ENCODE measurements at regions not wholly inside any gene's neighbourhood (a gene's known extent, or its start where the extent isn't known, plus 50 kb on each side); places are given as distances from the start of the nearest gene placed in this dataset.

- no peak overlapping the region for H2BK20ac ChIP-seq (ENCODE audit: low read depth, low read length)
- H3K18ac ChIP-seq (ENCODE audit: low read depth, low read length), result no peak overlapping the region
- no peak overlapping the region for H4K5ac ChIP-seq (ENCODE audit: low read depth, low read length)
- DNase-seq (no peak), ATAC-seq (ENCODE audit: low read depth) (no peak)
- no peak overlapping the region for H4K8ac ChIP-seq (ENCODE audit: low read depth in 2 of 2, low read length in 2 of 2)
- in situ Hi-C loops (cut with MboI; ENCODE audit: low sequenced_read_pairs), result no loop called here
- no peaks in the 10 kb centered on the region for H3K4me1 ChIP-seq (ENCODE audit: control insufficient read depth, insufficient read depth, low read length)
- H3K9ac ChIP-seq (ENCODE audit: low read depth, low read length), result no peak overlapping the region
- H2BK5ac ChIP-seq (ENCODE audit: low read depth, low read length, poor library complexity, severe bottlenecking), result no peak overlapping the region
- no CpG with 5 or more reads among the region's 7 CpGs for WGBS, 2 experiments (ENCODE audit: extremely low coverage in 2 of 2, insufficient read length in 1 of 2)
- no peak overlapping the region for H2AFZ ChIP-seq (replicated peaks; ENCODE audit: low read length, poor library complexity)
- ChIA-PET POLR2A (ENCODE audit: unreplicated experiment) (no interaction called here), CTCF (no interaction called here)
- peaks cover 5% of the 10 kb centered on the region for H3K27me3 ChIP-seq (ENCODE audit: control insufficient read depth, insufficient read depth, low read length)
- no peaks in the 10 kb centered on the region for H3K79me1 ChIP-seq (ENCODE audit: low read depth in 1 of 2, low read length in 2 of 2)
- peaks cover 3% of the 10 kb centered on the region for H3K9me3 ChIP-seq (ENCODE audit: control insufficient read depth, insufficient read depth, low read length)
- no TSS peak for BruUV-seq (replicated peaks)
- intact Hi-C loops (cut with micrococcal nuclease), result loop anchor here (10.0 kb wide), 1 partner anchor 86 kb away; no protein-coding TSS in a partner anchor
- no peak overlapping the region for H3K14ac ChIP-seq (replicated peaks; ENCODE audit: low read depth, low read length)
- H3K4me2 ChIP-seq (ENCODE audit: low read depth, low read length), result no peak overlapping the region
- no peaks in the 10 kb centered on the region for H3K36me3 ChIP-seq (ENCODE audit: control insufficient read depth, insufficient read depth, low read length)
- H2BK15ac ChIP-seq (ENCODE audit: low read depth, low read length), result no peak overlapping the region
- no peak overlapping the region for H3K23ac ChIP-seq (ENCODE audit: low read depth, low read length)
- TF ChIP-seq NFE2L2 (IDR thresholded peaks at IDR 0.05; ENCODE audit: low read depth, low read length) (no peak), RAD21 (IDR thresholded peaks at IDR 0.05; ENCODE audit: low read length) (no peak), POLR2A (IDR thresholded peaks at IDR 0.05; ENCODE audit: low read depth, low read length) (no peak), MAFK (IDR thresholded peaks at IDR 0.05; ENCODE audit: low read depth, low read length) (no peak), RFX5 (IDR thresholded peaks at IDR 0.05; ENCODE audit: low read depth, low read length) (no peak), BHLHE40 (IDR thresholded peaks at IDR 0.05; ENCODE audit: low read depth, low read length) (no peak), FOS (IDR thresholded peaks at IDR 0.05; ENCODE audit: low read depth, low read length) (no peak), USF2 (IDR thresholded peaks at IDR 0.05; ENCODE audit: low read depth, low read length) (no peak), RCOR1 (IDR thresholded peaks at IDR 0.05; ENCODE audit: insufficient replicate concordance, low read length) (no peak)
- TF ChIP-seq, protein P1, sequence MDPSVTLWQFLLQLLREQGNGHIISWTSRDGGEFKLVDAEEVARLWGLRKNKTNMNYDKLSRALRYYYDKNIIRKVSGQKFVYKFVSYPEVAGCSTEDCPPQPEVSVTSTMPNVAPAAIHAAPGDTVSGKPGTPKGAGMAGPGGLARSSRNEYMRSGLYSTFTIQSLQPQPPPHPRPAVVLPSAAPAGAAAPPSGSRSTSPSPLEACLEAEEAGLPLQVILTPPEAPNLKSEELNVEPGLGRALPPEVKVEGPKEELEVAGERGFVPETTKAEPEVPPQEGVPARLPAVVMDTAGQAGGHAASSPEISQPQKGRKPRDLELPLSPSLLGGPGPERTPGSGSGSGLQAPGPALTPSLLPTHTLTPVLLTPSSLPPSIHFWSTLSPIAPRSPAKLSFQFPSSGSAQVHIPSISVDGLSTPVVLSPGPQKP (IDR thresholded peaks at IDR 0.05; ENCODE audit: borderline replicate concordance, low read depth, low read length), result no peak
- no peak overlapping the region for H3K4me3 ChIP-seq (ENCODE audit: insufficient read depth, low read depth, low read length)
- H3K9me1 ChIP-seq (ENCODE audit: insufficient read depth, low read length), result no peaks in the 10 kb centered on the region
- H3K4ac ChIP-seq (ENCODE audit: low read depth, low read length), result no peak overlapping the region
- H3K56ac ChIP-seq (ENCODE audit: extremely low read depth, insufficient read depth, low read length), result no peak overlapping the region
- no peak overlapping the region for H2AK5ac ChIP-seq (ENCODE audit: low read depth, low read length)
- no peaks in the 10 kb centered on the region for H4K20me1 ChIP-seq (ENCODE audit: insufficient read depth, low read length)
- H4K91ac ChIP-seq (ENCODE audit: insufficient read depth, low read depth, low read length), result no peak overlapping the region
- dilution Hi-C loops (cut with HindIII; ENCODE audit: low sequenced_read_pairs, unreplicated experiment), result no loop called here
- H2AK9ac ChIP-seq (replicated peaks; ENCODE audit: low read depth, low read length, poor library complexity), result no peak overlapping the region
- H2BK120ac ChIP-seq (ENCODE audit: low read depth, low read length), result no peak overlapping the region
- H3K27ac ChIP-seq (ENCODE audit: insufficient read depth, low read length), result no peak overlapping the region
Observed at GRCh38 chr13:20291037-20291436, 58.9 kb upstream of the GJB6 start.
